H1 (cell line): ENCODE measurements at regions not wholly inside any gene's neighbourhood (a gene's known extent, or its start where the extent isn't known, plus 50 kb on each side); places are given as distances from the start of the nearest gene placed in this dataset.

ENCODE experiments used
- CTCF ChIP-seq, 3 experiments: IDR thresholded peaks; 1 replicate in 2 of 3; 2 replicates in 1 of 3; pipeline versions ENCODE4 v1.5.1 to v1.6.1; 2011; ENCODE audit warnings: low read length in 3 of 3, mild to moderate bottlenecking in 3 of 3, inconsistent platforms in 2 of 3, low read depth in 1 of 3, moderate library complexity in 1 of 3; ENCODE audit not compliant: insufficient read depth in 1 of 3; ENCODE audit errors: control extremely low read depth in 1 of 3
- EZH2 ChIP-seq: fragments of 200-600 bp; sonication (generic); IDR thresholded peaks from 2 replicates; pipeline ENCODE4 v1.7.1; 2012; ENCODE audit warnings: low read depth, mild to moderate bottlenecking, moderate library complexity, low read length, inconsistent platforms; ENCODE audit not compliant: severe bottlenecking
- POLR2A ChIP-seq, 2 experiments: IDR thresholded peaks; 1 replicate in 1 of 2; 2 replicates in 1 of 2; pipeline ENCODE4 v1.6.1; 2011; ENCODE audit warnings: low read depth in 2 of 2, low read length in 2 of 2, mild to moderate bottlenecking in 2 of 2; ENCODE audit errors: control extremely low read depth in 1 of 2
- TAF1 ChIP-seq: IDR thresholded peaks from 2 replicates; pipeline ENCODE4 v1.6.1; 2011; ENCODE audit warnings: mild to moderate bottlenecking, low read depth, low read length

GRCh38 chr10:47058032-47058702 is 146.9 kb downstream of the PTPN20 start:
- TF ChIP-seq TAF1, result no peak
- no peak for TF ChIP-seq CTCF (IDR thresholded peaks at IDR 0.05; ENCODE audit: control extremely low read depth in 1 of 3, insufficient read depth in 1 of 3, low read depth in 1 of 3, low read length in 3 of 3)
- no peak for TF ChIP-seq POLR2A (IDR thresholded peaks at IDR 0.05; ENCODE audit: control extremely low read depth in 1 of 2, low read depth in 2 of 2, low read length in 2 of 2)
- no peak for TF ChIP-seq EZH2
